Muscle layer of colon (tissue), 2 donors: ENCODE measurements at regions not wholly inside any gene's neighbourhood (a gene's known extent, or its start where the extent isn't known, plus 50 kb on each side); places are given as distances from the start of the nearest gene placed in this dataset.
"Not testable (repeated sequence)": the region's sequence is repeated elsewhere in the genome, so short reads cannot be mapped to it uniquely, and the experiment has no call there.

Experiments used
- H3K27ac ChIP-seq: one replicate; pipeline ENCODE4 v1.7.0; 2013; ENCODE audit warnings: low read depth, mild to moderate bottlenecking, low read length, moderate library complexity
- H3K27me3 ChIP-seq, 2 donors: one replicate each; pipeline ENCODE4 v1.7.0; 2013; ENCODE audit warnings: low read length in 2 of 2, mild to moderate bottlenecking in 2 of 2; ENCODE audit not compliant: insufficient read depth in 2 of 2, control insufficient read depth in 1 of 2
- H3K36me3 ChIP-seq: one replicate; pipeline ENCODE4 v1.7.0; 2013; ENCODE audit warnings: mild to moderate bottlenecking, low read length; ENCODE audit not compliant: insufficient read depth
- H3K4me1 ChIP-seq: one replicate; pipeline ENCODE4 v1.7.0; 2013; ENCODE audit warnings: mild to moderate bottlenecking, low read length; ENCODE audit not compliant: insufficient read depth
- H3K4me3 ChIP-seq, 2 donors: one replicate each; pipeline ENCODE4 v1.7.0; 2013; ENCODE audit warnings: low read length in 2 of 2, low read depth in 1 of 2, mild to moderate bottlenecking in 1 of 2, moderate library complexity in 1 of 2
- H3K9ac ChIP-seq: one replicate; pipeline ENCODE4 v1.7.0; 2013; ENCODE audit warnings: low read length
- H3K9me3 ChIP-seq: one replicate; pipeline ENCODE4 v1.7.0; 2013; ENCODE audit warnings: mild to moderate bottlenecking, low read length
- donor health status: abdominal sarcoma.
- donor health status: Adenocarcinoma of cecum.

DNA sequence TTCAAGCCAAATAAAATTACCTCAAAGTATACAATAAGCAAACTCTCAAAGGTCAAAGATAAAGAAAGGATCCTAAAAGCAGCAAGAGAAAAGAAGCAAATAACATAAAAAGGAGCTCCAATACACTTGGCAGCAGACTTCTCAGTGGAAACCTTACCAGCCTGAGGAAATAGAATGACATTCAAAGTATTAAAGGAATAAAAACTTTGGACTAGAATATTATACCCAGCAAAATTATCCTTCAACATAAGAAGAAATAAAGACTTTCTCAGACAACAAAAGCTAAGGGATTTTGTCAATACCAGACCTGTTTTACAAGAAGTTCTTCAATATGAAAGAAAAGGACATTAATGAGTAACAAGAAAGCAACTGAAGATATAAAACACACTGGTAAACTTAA is 83.0 kb upstream of the SPTLC1 start:
- H3K4me3 ChIP-seq, H3K9me3 ChIP-seq, H3K9ac ChIP-seq: not testable (repeated sequence)

DNA sequence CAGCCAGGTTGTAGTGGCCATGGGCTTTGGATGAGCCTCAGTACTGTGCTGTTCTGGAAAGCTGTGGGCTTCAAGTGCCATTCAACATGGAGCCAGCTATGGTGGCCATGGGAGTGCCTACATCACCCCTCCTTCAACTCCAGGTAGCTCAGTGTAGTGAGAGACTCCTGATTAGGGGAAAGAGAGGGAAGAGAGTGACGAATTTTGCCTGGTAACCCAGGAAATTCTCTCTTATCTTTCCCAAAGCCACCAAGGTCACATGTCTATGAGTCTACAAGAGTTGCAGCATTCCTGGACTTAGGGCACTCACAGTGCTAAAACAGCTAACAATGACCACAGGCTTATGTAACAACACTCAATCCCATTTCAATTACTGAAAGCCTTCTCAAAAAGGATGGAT is 81.7 kb upstream of the SPTLC1 start:
- H3K9me3 ChIP-seq = no peaks in the 10 kb centered on the region
- no peaks in the 10 kb centered on the region for H3K27me3 ChIP-seq
- H3K36me3 ChIP-seq = no peaks in the 10 kb centered on the region
- no peaks in the 10 kb centered on the region for H3K4me1 ChIP-seq
- no peak overlapping the region for H3K9ac ChIP-seq
- H3K27ac ChIP-seq = no peak overlapping the region
- H3K4me3 ChIP-seq = no peak overlapping the region

More for the DNA sequence above, 83.0 kb upstream of the SPTLC1 start:
- H3K27me3 ChIP-seq, H3K4me1 ChIP-seq, H3K36me3 ChIP-seq, H3K27ac ChIP-seq: not testable (repeated sequence)

DNA sequence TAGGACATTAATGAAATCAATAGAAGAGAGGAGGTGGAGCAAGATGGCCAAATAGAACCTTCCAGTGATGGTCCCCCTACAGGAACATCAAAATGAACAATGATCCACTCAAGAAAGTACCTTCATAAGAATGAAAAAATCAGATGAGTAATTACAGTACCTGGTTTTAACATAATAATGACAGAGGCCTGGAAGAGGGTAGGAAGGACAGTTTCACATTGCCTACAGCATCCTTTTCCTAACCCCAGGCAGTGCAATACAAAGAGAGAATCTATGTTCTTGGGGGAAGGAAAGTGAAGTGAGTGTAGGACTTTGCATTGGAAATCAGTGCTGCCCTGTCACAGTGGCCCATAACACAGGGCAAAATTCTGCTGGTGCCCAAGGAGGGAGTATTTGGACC is 81.2 kb upstream of the SPTLC1 start:
- Histone ChIP-seq H3K36me3 (no peaks in the 10 kb centered on the region), H3K27ac (no peak overlapping the region), H3K4me3 (no peak overlapping the region), H3K9me3 (no peaks in the 10 kb centered on the region), H3K4me1 (no peaks in the 10 kb centered on the region), H3K9ac (no peak overlapping the region), H3K27me3 (no peaks in the 10 kb centered on the region)

DNA sequence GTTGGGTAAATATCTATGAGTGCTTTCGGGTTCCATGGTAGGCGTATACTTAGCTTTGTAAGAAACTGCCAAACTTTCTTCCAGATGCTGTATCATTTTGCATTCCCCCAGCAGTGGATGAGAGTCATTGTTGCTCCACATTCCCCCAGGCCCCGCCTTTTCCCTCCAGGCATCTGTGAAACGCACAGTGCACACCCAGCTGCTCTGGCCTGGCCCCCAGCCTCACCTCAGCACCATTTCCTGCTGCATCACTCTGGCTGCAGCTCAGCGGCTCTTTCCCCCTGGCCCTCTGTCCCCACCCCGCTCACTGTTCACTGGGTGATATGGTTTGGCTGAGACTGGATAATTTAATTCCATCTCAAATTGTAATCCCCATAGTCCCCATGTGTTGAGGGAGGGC is 76.6 kb upstream of the SPTLC1 start:
- Histone ChIP-seq H3K9ac (no peak overlapping the region), H3K36me3 (no peaks in the 10 kb centered on the region), H3K27me3 (no peaks in the 10 kb centered on the region), H3K9me3 (no peaks in the 10 kb centered on the region), H3K4me1 (no peaks in the 10 kb centered on the region), H3K27ac (no peak overlapping the region), H3K4me3 (no peak overlapping the region)

DNA sequence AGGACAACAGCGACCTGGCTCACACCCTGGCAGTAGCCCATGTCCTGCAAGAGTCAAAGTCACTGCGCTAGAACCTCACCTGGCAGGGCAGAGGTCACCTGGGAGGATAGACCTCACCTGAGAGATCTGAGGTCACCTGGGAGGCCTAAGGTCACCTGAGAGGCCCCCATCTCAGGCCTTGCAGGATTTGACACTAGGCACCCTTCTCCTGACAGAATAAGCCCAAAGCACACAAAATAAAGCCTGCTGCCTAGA is 75.2 kb upstream of the SPTLC1 start:
- H3K4me1 ChIP-seq = no peaks in the 10 kb centered on the region
- no peaks in the 10 kb centered on the region for H3K27me3 ChIP-seq
- no peaks in the 10 kb centered on the region for H3K9me3 ChIP-seq
- no peak overlapping the region for H3K9ac ChIP-seq
- no peaks in the 10 kb centered on the region for H3K36me3 ChIP-seq
- no peak overlapping the region for H3K27ac ChIP-seq
- no peak overlapping the region for H3K4me3 ChIP-seq

DNA sequence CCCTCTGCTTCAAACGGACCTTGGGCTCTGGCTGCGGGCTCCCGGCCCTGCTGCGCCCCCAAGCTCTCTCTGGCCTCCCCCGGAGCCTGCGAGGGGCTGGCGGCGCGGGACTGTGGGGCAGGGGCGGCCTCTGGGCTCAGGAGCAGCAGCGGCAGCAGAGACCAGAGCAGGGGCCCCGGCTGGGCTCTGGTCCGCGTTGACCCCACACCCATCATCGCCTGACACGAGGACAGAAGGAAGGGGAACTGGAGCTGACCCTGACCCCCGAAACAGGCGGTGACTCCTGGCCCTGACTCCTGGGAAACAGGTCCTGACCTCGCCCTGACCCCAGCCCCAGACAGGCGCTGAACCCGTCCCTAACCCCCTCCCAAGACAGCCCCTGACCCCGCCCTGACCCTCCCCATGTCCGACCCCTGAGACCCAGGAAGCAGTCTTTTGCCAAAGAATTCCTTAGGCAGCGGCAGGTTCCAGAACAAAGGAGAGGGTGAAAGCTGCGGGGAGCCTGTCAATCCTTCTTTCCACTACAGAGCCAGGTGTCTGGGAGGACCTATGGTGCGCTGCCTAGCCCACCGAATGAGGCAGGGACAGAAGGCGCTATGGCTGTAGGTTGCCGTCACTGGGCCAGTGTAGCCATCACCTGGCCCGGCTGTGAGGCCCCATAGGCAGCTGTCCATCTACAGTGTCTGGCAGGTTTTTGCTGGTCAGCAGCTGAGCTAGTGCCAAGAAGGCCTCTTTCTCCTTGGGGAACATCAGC is 74.7 kb upstream of the SPTLC1 start:
- Histone ChIP-seq H3K9ac (no peak overlapping the region), H3K4me3 (no peak overlapping the region), H3K27ac (no peak overlapping the region), H3K9me3 (no peaks in the 10 kb centered on the region), H3K36me3 (no peaks in the 10 kb centered on the region), H3K4me1 (no peaks in the 10 kb centered on the region), H3K27me3 (no peaks in the 10 kb centered on the region)

DNA sequence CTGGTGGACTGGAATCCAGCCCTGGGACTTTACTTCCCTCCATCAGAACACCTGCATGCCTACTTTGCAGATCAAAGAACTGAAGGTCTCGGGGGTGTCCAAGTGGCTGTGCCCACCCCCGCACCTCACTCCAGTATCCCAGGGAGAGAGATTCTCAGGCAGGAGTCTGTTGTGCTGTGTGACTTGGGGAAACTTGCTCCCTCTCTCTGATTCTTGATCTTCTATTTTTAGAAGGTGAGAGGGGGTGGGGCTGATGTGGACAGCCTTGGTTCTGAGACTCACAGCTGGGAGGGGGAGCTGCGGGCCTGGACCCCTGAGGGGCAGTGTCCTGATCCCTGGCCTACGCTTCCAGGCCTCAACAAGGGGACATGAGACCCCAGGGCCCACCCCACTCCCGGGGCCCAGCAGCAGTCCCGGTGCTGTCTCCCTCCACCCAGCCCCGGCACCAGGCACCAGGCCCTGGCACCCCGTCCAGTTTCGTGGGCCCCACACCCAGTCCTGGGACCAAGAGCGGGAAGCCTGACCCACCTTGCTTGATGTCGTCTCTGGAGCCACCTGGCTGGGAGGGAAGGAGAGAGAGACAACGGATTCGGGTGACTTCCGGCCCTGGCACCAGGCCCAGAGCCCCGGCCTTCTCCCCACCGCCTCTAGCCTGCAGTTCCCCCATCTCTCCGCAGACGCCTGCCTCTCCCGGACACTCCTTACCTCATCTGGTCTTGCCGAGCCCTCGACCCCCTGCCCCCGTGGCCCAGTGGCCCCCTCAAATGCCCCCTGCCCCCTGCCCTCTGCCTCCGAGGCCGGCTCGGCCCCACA is 74.0 kb upstream of the SPTLC1 start:
- Histone ChIP-seq H3K9ac (no peak overlapping the region), H3K36me3 (no peaks in the 10 kb centered on the region), H3K9me3 (no peaks in the 10 kb centered on the region), H3K27ac (no peak overlapping the region), H3K27me3 (no peaks in the 10 kb centered on the region), H3K4me3 (no peak overlapping the region), H3K4me1 (no peaks in the 10 kb centered on the region)

DNA sequence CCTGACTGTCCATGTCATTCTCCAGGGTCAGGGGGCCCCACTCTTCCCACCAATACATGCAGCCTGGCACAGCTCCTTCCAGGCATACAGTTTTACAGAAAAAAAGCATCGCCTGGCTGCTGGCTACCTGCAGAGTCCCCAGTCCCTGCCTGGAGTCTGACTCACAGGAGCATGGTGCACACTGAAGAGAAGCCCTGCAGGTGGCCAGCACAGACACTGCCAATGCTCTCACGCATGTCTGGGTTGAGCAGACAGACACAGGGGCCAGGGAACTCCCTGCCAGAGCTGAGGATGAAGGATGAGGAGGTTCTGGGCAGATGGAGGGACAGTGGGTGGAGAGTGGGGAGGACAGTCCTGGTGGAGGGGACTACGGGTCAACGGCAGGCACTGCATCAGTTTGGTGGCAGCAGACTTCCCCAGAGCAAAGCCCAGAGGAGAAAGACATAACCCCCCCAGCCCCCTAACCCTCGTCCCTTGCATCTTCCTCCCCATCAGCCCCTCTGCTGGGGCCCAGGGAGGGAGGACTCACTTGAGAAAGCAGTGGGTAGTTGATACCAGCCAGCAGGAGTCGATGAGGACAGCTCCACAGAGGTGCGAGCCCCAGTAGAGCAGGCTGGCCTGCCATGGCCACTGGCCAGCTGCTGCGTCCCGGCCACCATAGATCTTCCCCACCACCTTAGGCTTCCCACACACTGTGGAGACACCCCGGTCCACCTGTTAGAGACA is 72.9 kb upstream of the SPTLC1 start:
- no peaks in the 10 kb centered on the region for H3K27me3 ChIP-seq
- H3K9me3 ChIP-seq = no peaks in the 10 kb centered on the region
- H3K4me3 ChIP-seq = no peak overlapping the region
- no peak overlapping the region for H3K27ac ChIP-seq
- no peaks in the 10 kb centered on the region for H3K36me3 ChIP-seq
- no peak overlapping the region for H3K9ac ChIP-seq
- H3K4me1 ChIP-seq = no peaks in the 10 kb centered on the region

DNA sequence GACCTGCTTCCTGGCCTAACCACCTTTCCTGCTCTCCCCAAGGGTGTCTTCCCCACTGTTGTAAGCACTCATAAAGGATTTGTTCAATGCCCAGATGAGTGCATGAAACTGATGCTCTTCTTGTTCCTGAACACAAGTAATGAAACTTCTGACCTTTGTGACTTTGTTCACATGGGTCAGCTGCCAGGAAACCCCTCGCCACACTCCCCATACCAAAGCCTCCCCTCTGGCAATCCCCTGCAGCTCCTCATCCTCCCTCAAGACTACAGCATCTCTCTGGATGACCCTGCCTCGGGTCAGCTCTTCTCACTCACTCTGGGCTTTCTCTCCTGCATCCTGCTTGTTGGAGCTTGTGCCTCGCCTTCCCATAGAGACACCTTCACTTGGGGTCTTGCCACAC is 72.2 kb upstream of the SPTLC1 start:
- H3K4me1 ChIP-seq = no peaks in the 10 kb centered on the region
- H3K27me3 ChIP-seq = no peaks in the 10 kb centered on the region
- H3K9me3 ChIP-seq = no peaks in the 10 kb centered on the region
- no peaks in the 10 kb centered on the region for H3K36me3 ChIP-seq
- H3K4me3 ChIP-seq = no peak overlapping the region
- H3K27ac ChIP-seq = no peak overlapping the region
- H3K9ac ChIP-seq = no peak overlapping the region

DNA sequence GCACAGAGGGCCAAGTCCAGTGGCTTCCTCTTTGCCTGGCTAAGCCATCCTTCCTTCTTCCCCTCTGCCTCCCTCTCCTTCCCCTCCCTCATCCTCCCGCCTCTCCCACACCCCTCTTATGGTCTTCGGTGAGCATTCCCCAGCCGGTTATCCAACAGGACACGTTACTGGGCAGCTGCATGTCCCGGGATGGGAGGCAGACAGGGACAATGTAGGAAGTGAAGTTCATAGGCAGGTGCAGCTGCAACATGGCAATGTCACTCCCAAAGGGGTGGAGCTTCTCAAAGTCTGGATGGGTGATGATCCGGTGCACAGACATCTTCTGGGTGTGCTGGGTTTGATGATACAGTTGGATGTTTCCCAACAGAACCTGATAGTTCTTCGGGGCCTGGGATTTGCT is 71.4 kb upstream of the SPTLC1 start:
- H3K9me3 ChIP-seq = no peaks in the 10 kb centered on the region
- H3K9ac ChIP-seq = no peak overlapping the region
- H3K36me3 ChIP-seq = no peaks in the 10 kb centered on the region
- no peak overlapping the region for H3K27ac ChIP-seq
- no peaks in the 10 kb centered on the region for H3K4me1 ChIP-seq
- no peaks in the 10 kb centered on the region for H3K27me3 ChIP-seq
- no peak overlapping the region for H3K4me3 ChIP-seq

DNA sequence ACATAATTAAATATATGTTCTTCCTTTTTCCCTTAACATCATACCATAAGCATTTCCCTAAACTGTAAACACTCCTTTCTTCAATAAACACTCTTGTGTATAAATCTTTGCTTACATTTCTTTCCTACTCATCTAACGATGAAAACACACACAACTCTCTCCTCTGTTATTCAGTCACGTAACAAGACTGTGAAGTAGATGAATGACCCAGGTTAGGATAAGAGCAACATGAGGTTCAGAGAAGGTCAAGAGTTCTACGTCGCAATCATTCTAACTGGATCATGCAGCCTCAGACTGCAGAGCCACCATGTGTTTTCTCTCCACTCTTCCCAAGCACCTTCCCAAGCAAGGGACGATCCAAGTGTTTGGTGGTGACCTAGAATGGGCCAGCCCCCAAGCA is 70.5 kb upstream of the SPTLC1 start:
- H3K4me3 ChIP-seq = no peak overlapping the region

More for the DNA sequence above, 70.5 kb upstream of the SPTLC1 start:
- Histone ChIP-seq H3K9ac (no peak overlapping the region), H3K27me3 (no peaks in the 10 kb centered on the region), H3K27ac (no peak overlapping the region), H3K36me3 (no peaks in the 10 kb centered on the region), H3K4me1 (no peaks in the 10 kb centered on the region), H3K9me3 (no peaks in the 10 kb centered on the region)
